ENCODE measurements at regions not wholly inside any gene's neighbourhood (a gene's known extent, or its start where the extent isn't known, plus 50 kb on each side); places are given as distances from the start of the nearest gene placed in this dataset.

DNA sequence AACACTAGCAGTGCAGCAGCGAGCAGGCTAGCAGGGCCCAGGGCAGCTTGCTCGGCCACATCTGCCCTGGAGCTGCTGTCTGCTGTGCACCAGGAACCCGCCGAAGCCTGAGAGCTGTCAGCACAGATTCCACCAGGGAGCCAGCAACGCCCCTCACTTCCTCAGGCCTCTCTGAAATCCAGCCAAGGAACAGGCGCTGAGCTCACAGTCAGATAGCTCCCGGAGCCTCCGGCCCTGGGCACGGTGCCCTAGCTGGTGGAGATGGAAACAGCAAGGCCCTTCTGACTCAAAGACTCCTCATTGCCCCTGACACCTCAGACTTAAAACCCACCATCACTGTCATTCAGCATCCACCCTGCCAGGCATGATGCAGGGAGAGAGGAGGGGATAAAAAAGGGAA lies 839.4 kb downstream of the MAFB start (continued):
- TF ChIP-seq, protein P1, sequence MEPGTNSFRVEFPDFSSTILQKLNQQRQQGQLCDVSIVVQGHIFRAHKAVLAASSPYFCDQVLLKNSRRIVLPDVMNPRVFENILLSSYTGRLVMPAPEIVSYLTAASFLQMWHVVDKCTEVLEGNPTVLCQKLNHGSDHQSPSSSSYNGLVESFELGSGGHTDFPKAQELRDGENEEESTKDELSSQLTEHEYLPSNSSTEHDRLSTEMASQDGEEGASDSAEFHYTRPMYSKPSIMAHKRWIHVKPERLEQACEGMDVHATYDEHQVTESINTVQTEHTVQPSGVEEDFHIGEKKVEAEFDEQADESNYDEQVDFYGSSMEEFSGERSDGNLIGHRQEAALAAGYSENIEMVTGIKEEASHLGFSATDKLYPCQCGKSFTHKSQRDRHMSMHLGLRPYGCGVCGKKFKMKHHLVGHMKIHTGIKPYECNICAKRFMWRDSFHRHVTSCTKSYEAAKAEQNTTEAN (CRISPR knock-in tag; IDR thresholded peaks at IDR 0.05): no peak
- TF ChIP-seq ATF1 (CRISPR knock-in tag; IDR thresholded peaks at IDR 0.05): no peak
- TF ChIP-seq SOX15 (CRISPR knock-in tag; IDR thresholded peaks at IDR 0.05): no peak
- no peak for TF ChIP-seq ETV6 (CRISPR knock-in tag; IDR thresholded peaks at IDR 0.05)
- no peak for TF ChIP-seq NR3C1 (CRISPR knock-in tag; conservative IDR thresholded peaks at IDR 0.05; ENCODE audit: low read depth)
- no peak for TF ChIP-seq ELF4 (CRISPR knock-in tag; IDR thresholded peaks at IDR 0.05; ENCODE audit: low read depth)

DNA sequence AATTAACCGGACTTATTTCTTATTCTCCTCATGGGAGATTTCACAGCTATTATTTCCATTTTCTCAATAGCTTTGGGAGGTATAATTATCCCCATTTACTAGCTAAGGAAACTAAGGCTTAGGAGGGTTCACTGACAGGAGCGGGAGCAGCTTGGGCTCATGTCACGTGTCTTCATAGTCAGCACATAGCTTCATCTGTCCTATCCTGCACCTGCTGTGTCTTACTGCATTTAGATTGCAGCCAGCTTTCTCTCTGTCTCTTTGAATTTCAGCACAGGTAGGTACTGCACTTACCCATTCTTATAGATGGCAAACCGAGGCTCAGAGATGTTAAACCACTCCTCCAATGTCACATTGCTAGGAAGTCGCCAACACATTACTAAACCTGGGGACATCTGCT lies 839.9 kb downstream of the MAFB start:
- H3K4me1 Mint-ChIP-seq: peaks cover 20% of the 10 kb centered on the region
- ChIA-PET CTCF (interaction anchor here (3.0 to 4.0 kb wide), 2 partner anchors 19 to 24 kb away, joined by 8 to 21 read pairs; no protein-coding TSS in a partner anchor), POLR2A (no interaction called here)
- ATAC-seq (no peak), DNase-seq (ENCODE audit: low spot score) (no peak)
- H3K9me3 Mint-ChIP-seq: no peaks in the 10 kb centered on the region
- no peak overlapping the region for H3K4me3 Mint-ChIP-seq
- H3K36me3 Mint-ChIP-seq: no peaks in the 10 kb centered on the region
- H3K27ac Mint-ChIP-seq: no peak overlapping the region
- no peaks in the 10 kb centered on the region; the same call in none of the 2 replicates for H3K27me3 Mint-ChIP-seq (ENCODE audit: low read depth)
- no peak for TF ChIP-seq ZNF317 (CRISPR knock-in tag; IDR thresholded peaks at IDR 0.05; ENCODE audit: borderline replicate concordance, low read depth)
- TF ChIP-seq TEAD4 (CRISPR knock-in tag; IDR thresholded peaks at IDR 0.05): no peak

GRCh38 chr20:39839399-39840119 lies 849.5 kb downstream of the MAFB start:
- CTCF ChIA-PET: interaction anchor here (1.5 to 1.8 kb wide), 2 partner anchors 10 to 34 kb away, joined by 5 to 6 read pairs; no protein-coding TSS in a partner anchor
- Mint-ChIP-seq H3K4me3 (no peak overlapping the region), H3K4me1 (no peaks in the 10 kb centered on the region), H3K27me3 (ENCODE audit: low read depth) (no peaks in the 10 kb centered on the region), H3K36me3 (no peaks in the 10 kb centered on the region), H3K27ac (no peak overlapping the region), H3K9me3 (peaks cover 8% of the 10 kb centered on the region)
- DNase-seq (ENCODE audit: low spot score): no peak
- POLR2A ChIA-PET: no interaction called here
- ATAC-seq: no peak
- TF ChIP-seq, protein P2, sequence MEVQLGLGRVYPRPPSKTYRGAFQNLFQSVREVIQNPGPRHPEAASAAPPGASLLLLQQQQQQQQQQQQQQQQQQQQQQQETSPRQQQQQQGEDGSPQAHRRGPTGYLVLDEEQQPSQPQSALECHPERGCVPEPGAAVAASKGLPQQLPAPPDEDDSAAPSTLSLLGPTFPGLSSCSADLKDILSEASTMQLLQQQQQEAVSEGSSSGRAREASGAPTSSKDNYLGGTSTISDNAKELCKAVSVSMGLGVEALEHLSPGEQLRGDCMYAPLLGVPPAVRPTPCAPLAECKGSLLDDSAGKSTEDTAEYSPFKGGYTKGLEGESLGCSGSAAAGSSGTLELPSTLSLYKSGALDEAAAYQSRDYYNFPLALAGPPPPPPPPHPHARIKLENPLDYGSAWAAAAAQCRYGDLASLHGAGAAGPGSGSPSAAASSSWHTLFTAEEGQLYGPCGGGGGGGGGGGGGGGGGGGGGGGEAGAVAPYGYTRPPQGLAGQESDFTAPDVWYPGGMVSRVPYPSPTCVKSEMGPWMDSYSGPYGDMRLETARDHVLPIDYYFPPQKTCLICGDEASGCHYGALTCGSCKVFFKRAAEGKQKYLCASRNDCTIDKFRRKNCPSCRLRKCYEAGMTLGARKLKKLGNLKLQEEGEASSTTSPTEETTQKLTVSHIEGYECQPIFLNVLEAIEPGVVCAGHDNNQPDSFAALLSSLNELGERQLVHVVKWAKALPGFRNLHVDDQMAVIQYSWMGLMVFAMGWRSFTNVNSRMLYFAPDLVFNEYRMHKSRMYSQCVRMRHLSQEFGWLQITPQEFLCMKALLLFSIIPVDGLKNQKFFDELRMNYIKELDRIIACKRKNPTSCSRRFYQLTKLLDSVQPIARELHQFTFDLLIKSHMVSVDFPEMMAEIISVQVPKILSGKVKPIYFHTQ (CRISPR knock-in tag; IDR thresholded peaks at IDR 0.05): no peak
- TF ChIP-seq ZNF671 (CRISPR knock-in tag; IDR thresholded peaks at IDR 0.05) (no peak), IRF1 (CRISPR knock-in tag; IDR thresholded peaks at IDR 0.05) (no peak), ESRRA (CRISPR knock-in tag; IDR thresholded peaks at IDR 0.05; ENCODE audit: borderline replicate concordance) (no peak), EMX1 (CRISPR knock-in tag; IDR thresholded peaks at IDR 0.05) (no peak), JUN (CRISPR knock-in tag; IDR thresholded peaks at IDR 0.05) (no peak)
- TF ChIP-seq, protein P3, sequence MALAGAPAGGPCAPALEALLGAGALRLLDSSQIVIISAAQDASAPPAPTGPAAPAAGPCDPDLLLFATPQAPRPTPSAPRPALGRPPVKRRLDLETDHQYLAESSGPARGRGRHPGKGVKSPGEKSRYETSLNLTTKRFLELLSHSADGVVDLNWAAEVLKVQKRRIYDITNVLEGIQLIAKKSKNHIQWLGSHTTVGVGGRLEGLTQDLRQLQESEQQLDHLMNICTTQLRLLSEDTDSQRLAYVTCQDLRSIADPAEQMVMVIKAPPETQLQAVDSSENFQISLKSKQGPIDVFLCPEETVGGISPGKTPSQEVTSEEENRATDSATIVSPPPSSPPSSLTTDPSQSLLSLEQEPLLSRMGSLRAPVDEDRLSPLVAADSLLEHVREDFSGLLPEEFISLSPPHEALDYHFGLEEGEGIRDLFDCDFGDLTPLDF (CRISPR knock-in tag; IDR thresholded peaks at IDR 0.05): no peak
- TF ChIP-seq, protein P4, sequence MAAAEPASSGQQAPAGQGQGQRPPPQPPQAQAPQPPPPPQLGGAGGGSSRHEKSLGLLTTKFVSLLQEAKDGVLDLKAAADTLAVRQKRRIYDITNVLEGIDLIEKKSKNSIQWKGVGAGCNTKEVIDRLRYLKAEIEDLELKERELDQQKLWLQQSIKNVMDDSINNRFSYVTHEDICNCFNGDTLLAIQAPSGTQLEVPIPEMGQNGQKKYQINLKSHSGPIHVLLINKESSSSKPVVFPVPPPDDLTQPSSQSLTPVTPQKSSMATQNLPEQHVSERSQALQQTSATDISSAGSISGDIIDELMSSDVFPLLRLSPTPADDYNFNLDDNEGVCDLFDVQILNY (CRISPR knock-in tag; IDR thresholded peaks at IDR 0.05): no peak

Measured in WTC11 (cell line).